ENCODE measurements at regions not wholly inside any gene's neighbourhood (a gene's known extent, or its start where the extent isn't known, plus 50 kb on each side); places are given as distances from the start of the nearest gene placed in this dataset.

GRCh38 chr14:29351996-29352705, 575.5 kb downstream of the PRKD1 start:
- H3K27ac Mint-ChIP-seq: no peak overlapping the region
- peaks cover 2% of the 10 kb centered on the region for H3K27me3 Mint-ChIP-seq
- DNase-seq (ENCODE audit: extremely low spot score, unreplicated experiment): no peak
- H3K36me3 Mint-ChIP-seq: no peaks in the 10 kb centered on the region
- no peaks in the 10 kb centered on the region for H3K4me1 Mint-ChIP-seq (ENCODE audit: unreplicated experiment)
- no peak overlapping the region for H3K4me3 Mint-ChIP-seq
- no peak for TF ChIP-seq CTCF (conservative IDR thresholded peaks at IDR 0.05)
- no peaks in the 10 kb centered on the region for H3K9me3 Mint-ChIP-seq

- no peak overlapping the region for H3K27ac Mint-ChIP-seq
These were observed 575.0 kb downstream of the PRKD1 start for GRCh38 chr14:29352706-29353080.

GRCh38 chr14:29353513-29353912, 574.1 kb downstream of the PRKD1 start:
- no peak overlapping the region for H3K4me3 Mint-ChIP-seq
- no peaks in the 10 kb centered on the region for H3K9me3 Mint-ChIP-seq
- no peaks in the 10 kb centered on the region for H3K36me3 Mint-ChIP-seq
- no peak for DNase-seq (ENCODE audit: extremely low spot score, unreplicated experiment)
- no peak overlapping the region for H3K27ac Mint-ChIP-seq
- no peak for TF ChIP-seq CTCF (conservative IDR thresholded peaks at IDR 0.05)
- H3K4me1 Mint-ChIP-seq (ENCODE audit: unreplicated experiment): no peaks in the 10 kb centered on the region
- peaks cover 4% of the 10 kb centered on the region for H3K27me3 Mint-ChIP-seq

More at GRCh38 chr14:29352706-29353080, 575.0 kb downstream of the PRKD1 start:
- no peak for TF ChIP-seq CTCF (conservative IDR thresholded peaks at IDR 0.05)
- no peak for DNase-seq (ENCODE audit: extremely low spot score, unreplicated experiment)
- H3K4me1 Mint-ChIP-seq (ENCODE audit: unreplicated experiment): no peaks in the 10 kb centered on the region
- H3K36me3 Mint-ChIP-seq: no peaks in the 10 kb centered on the region
- peaks cover 4% of the 10 kb centered on the region for H3K27me3 Mint-ChIP-seq
- H3K4me3 Mint-ChIP-seq: no peak overlapping the region
- H3K9me3 Mint-ChIP-seq: no peaks in the 10 kb centered on the region

- Mint-ChIP-seq H3K4me1 (ENCODE audit: unreplicated experiment) (no peaks in the 10 kb centered on the region), H3K27ac (no peak overlapping the region)
These were observed 573.2 kb downstream of the PRKD1 start for GRCh38 chr14:29354486-29354885.

GRCh38 chr14:29355331-29355730, 572.3 kb downstream of the PRKD1 start:
- no peaks in the 10 kb centered on the region for H3K4me1 Mint-ChIP-seq (ENCODE audit: unreplicated experiment)
- H3K27ac Mint-ChIP-seq: no peak overlapping the region
- no peaks in the 10 kb centered on the region for H3K36me3 Mint-ChIP-seq
- TF ChIP-seq CTCF (conservative IDR thresholded peaks at IDR 0.05): no peak
- no peak overlapping the region for H3K4me3 Mint-ChIP-seq
- DNase-seq (ENCODE audit: extremely low spot score, unreplicated experiment): no peak
- peaks cover 4% of the 10 kb centered on the region for H3K27me3 Mint-ChIP-seq
- no peaks in the 10 kb centered on the region for H3K9me3 Mint-ChIP-seq

More at GRCh38 chr14:29354486-29354885, 573.2 kb downstream of the PRKD1 start:
- Mint-ChIP-seq H3K36me3 (no peaks in the 10 kb centered on the region), H3K4me3 (no peak overlapping the region), H3K27me3 (peaks cover 4% of the 10 kb centered on the region), H3K9me3 (no peaks in the 10 kb centered on the region)
- no peak for TF ChIP-seq CTCF (conservative IDR thresholded peaks at IDR 0.05)
- no peak for DNase-seq (ENCODE audit: extremely low spot score, unreplicated experiment)
